ENCODE measurements at regions not wholly inside any gene's neighbourhood (a gene's known extent, or its start where the extent isn't known, plus 50 kb on each side); places are given as distances from the start of the nearest gene placed in this dataset.
A peak's percentile ranks its signal among the peaks of the same experiment; 100 is the strongest.
"Not testable (repeated sequence)": the region's sequence is repeated elsewhere in the genome, so short reads cannot be mapped to it uniquely, and the experiment has no call there.

GRCh38 chr1:211890091-211890995 is 59.8 kb upstream of the LPGAT1 start:
- H3K36me3 ChIP-seq (ENCODE audit: insufficient read depth, low read length); H3K9me3 ChIP-seq (ENCODE audit: control insufficient read depth, insufficient read depth, low read length); H3K4me1 ChIP-seq (ENCODE audit: insufficient read depth, low read length): not testable (repeated sequence)
- peak overlapping the region; percentile 69; the same call in 1 of the 2 replicates for H3K9ac ChIP-seq (ENCODE audit: low read depth, low read length)

- peak overlapping the region; percentile 69 for H3K9ac ChIP-seq (ENCODE audit: low read depth, low read length)
- not testable (repeated sequence) for H3K36me3 ChIP-seq (ENCODE audit: insufficient read depth, low read length); H3K9me3 ChIP-seq (ENCODE audit: control insufficient read depth, insufficient read depth, low read length); H3K4me1 ChIP-seq (ENCODE audit: insufficient read depth, low read length)
Measured at GRCh38 chr1:211889307-211890090, 58.9 kb upstream of the LPGAT1 start.

- H3K9me3 ChIP-seq (ENCODE audit: control insufficient read depth, insufficient read depth, low read length), result no peaks in the 10 kb centered on the region
- H3K9ac ChIP-seq (ENCODE audit: low read depth, low read length), result no peak overlapping the region
- H3K4me1 ChIP-seq (ENCODE audit: insufficient read depth, low read length), result no peaks in the 10 kb centered on the region
- no peaks in the 10 kb centered on the region for H3K36me3 ChIP-seq (ENCODE audit: insufficient read depth, low read length)
Measured at GRCh38 chr1:211886551-211886950, 56.0 kb upstream of the LPGAT1 start.

- H3K9ac ChIP-seq (ENCODE audit: low read depth, low read length), result no peak overlapping the region
- H3K36me3 ChIP-seq (ENCODE audit: insufficient read depth, low read length), result no peaks in the 10 kb centered on the region
- no peaks in the 10 kb centered on the region for H3K4me1 ChIP-seq (ENCODE audit: insufficient read depth, low read length)
- no peaks in the 10 kb centered on the region for H3K9me3 ChIP-seq (ENCODE audit: control insufficient read depth, insufficient read depth, low read length)
Measured at GRCh38 chr1:211885747-211886522, 55.4 kb upstream of the LPGAT1 start.

GRCh38 chr1:211882381-211883004 is 51.9 kb upstream of the LPGAT1 start:
- H3K9me3 ChIP-seq (ENCODE audit: control insufficient read depth, insufficient read depth, low read length), result no peaks in the 10 kb centered on the region
- no peak overlapping the region for H3K9ac ChIP-seq (ENCODE audit: low read depth, low read length)
- no peaks in the 10 kb centered on the region for H3K4me1 ChIP-seq (ENCODE audit: insufficient read depth, low read length)
- H3K36me3 ChIP-seq (ENCODE audit: insufficient read depth, low read length), result no peaks in the 10 kb centered on the region

All from ES-I3 (cell line).